ENCODE measurements at regions not wholly inside any gene's neighbourhood (a gene's known extent, or its start where the extent isn't known, plus 50 kb on each side); places are given as distances from the start of the nearest gene placed in this dataset.

DNA sequence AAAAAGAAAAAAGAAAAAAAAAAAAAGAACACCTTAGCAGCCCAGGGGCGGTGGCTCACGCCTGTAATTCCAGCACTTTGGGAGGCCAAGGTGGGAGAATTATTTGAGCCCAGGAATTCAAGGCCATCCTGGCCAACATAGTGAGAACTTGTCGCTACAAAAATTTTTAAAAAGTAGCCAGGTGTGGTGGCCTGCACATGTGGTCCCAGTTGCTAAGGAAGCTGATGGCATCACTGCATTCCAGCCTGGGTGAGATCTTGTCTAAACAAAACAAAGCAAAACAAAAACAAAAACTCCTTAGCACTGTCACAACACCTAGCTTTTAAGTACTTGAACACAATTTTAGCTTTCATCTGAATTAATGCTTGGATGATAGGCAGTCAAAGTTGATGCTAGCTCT is 86.3 kb upstream of the MKLN1 start:
- TF ChIP-seq, protein P1, sequence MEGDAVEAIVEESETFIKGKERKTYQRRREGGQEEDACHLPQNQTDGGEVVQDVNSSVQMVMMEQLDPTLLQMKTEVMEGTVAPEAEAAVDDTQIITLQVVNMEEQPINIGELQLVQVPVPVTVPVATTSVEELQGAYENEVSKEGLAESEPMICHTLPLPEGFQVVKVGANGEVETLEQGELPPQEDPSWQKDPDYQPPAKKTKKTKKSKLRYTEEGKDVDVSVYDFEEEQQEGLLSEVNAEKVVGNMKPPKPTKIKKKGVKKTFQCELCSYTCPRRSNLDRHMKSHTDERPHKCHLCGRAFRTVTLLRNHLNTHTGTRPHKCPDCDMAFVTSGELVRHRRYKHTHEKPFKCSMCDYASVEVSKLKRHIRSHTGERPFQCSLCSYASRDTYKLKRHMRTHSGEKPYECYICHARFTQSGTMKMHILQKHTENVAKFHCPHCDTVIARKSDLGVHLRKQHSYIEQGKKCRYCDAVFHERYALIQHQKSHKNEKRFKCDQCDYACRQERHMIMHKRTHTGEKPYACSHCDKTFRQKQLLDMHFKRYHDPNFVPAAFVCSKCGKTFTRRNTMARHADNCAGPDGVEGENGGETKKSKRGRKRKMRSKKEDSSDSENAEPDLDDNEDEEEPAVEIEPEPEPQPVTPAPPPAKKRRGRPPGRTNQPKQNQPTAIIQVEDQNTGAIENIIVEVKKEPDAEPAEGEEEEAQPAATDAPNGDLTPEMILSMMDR (IDR thresholded peaks at IDR 0.05) = no peak

DNA sequence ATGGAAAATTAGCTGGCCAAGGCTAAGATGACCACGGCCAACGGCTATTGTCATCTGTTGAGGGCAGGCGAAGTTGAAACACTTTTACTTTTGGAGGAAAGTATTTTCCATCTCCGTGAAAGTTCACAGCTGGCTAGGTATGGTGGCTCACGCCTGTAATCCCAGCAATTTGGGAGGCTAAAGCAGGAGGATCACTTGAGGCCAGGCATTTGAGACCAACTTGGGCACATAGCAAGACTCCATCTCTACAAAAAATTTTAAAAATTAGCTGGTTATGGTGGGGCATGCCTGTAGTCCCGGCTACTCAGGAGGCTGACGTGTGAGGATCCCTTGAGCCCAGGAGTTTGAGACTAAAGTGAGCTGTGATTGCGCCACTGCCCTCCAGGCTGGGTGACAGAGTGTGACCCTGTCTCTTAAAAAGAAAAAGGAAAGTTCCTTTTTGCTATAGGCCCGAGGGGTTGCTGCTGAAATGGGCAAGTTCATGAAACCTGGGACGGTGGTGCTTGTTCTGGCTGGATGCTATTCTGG is 85.5 kb upstream of the MKLN1 start:
- TF ChIP-seq, protein P1 (IDR thresholded peaks at IDR 0.05) = no peak

DNA sequence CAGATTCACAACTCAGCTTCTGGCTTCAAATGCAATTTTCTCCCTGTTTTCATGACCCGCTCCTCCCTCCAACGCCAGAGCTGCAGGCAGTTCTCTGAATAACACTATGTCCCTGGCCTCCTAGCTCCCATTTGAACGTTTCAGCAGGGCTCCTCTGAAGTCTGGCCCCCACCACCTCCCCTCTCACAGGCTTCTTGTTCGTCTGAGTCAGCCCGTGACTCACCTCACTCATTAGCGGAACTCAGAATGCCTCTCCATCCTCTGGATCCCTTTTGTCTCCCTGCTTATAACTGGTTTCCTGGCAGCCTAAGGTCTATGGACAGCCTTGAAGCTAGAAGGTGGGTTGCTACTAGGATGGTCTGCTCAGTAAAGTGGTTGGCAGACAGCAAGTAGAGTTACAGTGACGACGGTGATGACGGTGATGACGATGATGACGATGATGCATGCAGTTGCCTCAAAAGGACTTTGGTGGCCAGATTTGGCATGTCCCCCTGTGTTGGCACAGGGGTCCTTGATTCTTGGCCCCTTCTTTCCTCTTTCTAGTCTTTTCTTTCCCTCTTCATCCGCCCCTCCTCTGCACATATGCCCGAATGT is 83.3 kb upstream of the MKLN1 start:
- TF ChIP-seq, protein P1 (IDR thresholded peaks at IDR 0.05) = no peak

DNA sequence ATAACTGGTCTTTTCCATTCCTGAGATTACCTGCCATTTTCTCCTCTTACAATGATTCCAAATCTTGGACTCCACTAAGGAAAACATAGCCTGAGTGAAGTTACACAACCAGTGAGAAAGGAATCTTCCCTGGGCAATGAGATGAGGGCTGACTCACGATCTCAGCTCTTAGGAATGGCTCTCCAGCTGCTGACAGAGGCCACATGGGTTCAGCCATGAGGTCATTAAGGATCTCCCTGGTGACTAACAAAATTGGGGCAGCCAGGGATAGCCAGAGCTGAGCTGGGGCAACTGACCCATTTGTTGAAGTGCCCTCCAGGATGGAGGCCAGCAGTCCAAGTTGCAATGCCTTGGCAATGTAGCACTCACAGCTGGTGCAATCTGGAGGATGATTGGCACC is 78.7 kb upstream of the MKLN1 start:
- TF ChIP-seq, protein P1 (IDR thresholded peaks at IDR 0.05) = no peak

DNA sequence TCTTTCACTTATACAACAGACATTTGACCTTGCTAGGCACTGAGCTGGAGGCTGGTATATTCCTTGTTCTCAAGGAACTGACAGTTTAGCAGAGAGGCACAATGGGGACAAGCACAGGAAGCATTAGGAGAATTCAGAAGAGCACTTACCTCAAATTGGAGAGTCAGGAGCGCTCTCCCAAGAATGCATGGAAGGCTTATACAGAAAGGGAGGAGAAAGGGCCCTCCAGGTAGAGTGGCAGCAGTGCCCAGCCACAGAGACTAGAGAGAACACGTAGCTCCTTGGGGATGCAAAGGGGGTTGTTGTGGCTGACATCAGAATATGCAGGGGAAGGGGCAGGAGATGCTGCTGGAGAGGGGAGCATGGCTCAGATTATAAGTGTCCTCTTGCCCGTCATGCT is 78.2 kb upstream of the MKLN1 start:
- TF ChIP-seq, protein P1 (IDR thresholded peaks at IDR 0.05) = no peak

DNA sequence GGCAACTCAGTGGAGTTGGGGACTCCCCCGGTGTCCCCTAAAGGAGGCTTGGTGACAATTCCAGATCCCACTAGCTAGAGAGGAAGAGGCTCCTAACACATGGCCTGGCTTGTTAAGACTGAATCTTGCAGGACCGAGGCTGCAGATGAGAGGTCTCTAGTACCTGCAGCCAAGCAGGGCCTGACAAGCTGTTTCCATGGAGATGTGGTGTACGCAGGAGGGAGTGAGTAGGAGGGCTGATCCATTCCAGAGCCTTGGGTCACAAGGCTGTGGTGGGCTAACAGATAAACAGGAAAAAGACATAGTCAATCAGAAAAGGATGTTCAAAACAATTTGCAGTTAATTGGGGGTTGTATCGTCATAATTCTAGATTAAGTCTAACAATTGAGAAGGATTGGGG is 77.3 kb upstream of the MKLN1 start:
- TF ChIP-seq, protein P1 (IDR thresholded peaks at IDR 0.05) = no peak

DNA sequence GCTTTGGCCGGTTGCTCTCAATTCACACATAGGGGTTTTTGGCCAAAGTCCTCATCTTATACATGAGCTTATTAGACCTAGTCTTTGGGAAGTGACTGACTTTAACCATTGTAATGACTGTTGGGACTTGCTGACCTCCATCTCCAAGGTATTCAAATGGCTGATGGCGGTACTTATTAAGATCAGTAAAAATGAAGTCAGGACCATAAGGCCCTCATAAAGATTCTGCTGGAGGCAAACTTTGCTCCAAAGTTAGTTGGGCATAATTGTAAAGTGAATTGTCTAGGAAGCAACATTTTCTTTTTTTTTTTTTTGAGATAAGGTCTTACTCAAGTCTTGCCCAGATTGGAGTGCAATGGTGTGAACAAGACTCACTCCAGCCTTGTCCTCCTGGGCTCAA is 76.3 kb upstream of the MKLN1 start:
- TF ChIP-seq, protein P1 (IDR thresholded peaks at IDR 0.05) = no peak

DNA sequence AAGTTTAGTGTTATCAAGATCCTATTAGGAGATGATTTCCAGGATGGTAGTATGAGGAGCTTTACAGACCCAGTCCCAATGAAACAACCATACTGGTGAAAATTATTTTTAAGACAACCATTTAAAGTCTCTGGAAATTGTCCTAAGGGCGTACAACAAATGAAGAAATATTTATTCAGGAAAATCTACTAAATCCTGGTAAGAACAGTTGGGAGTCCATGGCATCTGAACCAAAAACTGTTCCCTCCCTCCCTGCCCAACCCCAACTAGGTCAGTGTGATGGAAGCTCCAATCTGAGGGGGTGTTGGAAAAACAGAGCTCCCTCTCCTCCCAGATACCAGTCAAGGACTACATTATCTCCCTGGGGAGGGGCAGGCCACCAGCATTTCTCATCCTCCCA is 74.7 kb upstream of the MKLN1 start:
- TF ChIP-seq, protein P1 (IDR thresholded peaks at IDR 0.05) = no peak

Data from LNCAP (cell line).